H9 (cell line): ENCODE measurements at regions not wholly inside any gene's neighbourhood (a gene's known extent, or its start where the extent isn't known, plus 50 kb on each side); places are given as distances from the start of the nearest gene placed in this dataset.

ENCODE experiments used
- DNase-seq: peaks from one replicate; pipeline ENCODE4 v3.0.0-alpha.2; 2017
- H2AFZ ChIP-seq: one replicate; pipeline ENCODE4 v1.6.1; 2013; ENCODE audit warnings: mild to moderate bottlenecking, low read length, control low read depth, moderate library complexity
- H2AK5ac ChIP-seq: 2 replicates; pipeline ENCODE4 v1.6.1; 2013; ENCODE audit warnings: low read length, control low read depth, mixed read lengths; ENCODE audit not compliant: insufficient read length
- H2BK120ac ChIP-seq: one replicate; pipeline ENCODE4 v1.6.1; 2013; ENCODE audit warnings: low read depth, mild to moderate bottlenecking, low read length, control low read depth, inconsistent platforms; ENCODE audit not compliant: poor library complexity, severe bottlenecking
- H2BK12ac ChIP-seq: 2 replicates; pipeline ENCODE4 v1.6.1; 2013; ENCODE audit warnings: low read length, control low read depth, mixed read lengths, low read depth; ENCODE audit not compliant: insufficient read length
- H2BK15ac ChIP-seq: 2 replicates; pipeline ENCODE4 v1.6.1; 2013; ENCODE audit warnings: low read depth, low read length, control low read depth
- H2BK20ac ChIP-seq: one replicate; pipeline ENCODE4 v1.6.1; 2013; ENCODE audit warnings: low read depth, mild to moderate bottlenecking, low read length, control low read depth, inconsistent platforms; ENCODE audit not compliant: poor library complexity, severe bottlenecking
- H2BK5ac ChIP-seq: 2 replicates; pipeline ENCODE4 v1.6.1; 2013; ENCODE audit warnings: low read length, control low read depth, mixed read lengths; ENCODE audit not compliant: insufficient read length
- H3K14ac ChIP-seq: 2 replicates; pipeline ENCODE4 v1.6.1; 2013; ENCODE audit warnings: low read length, control low read depth; ENCODE audit not compliant: insufficient read depth
- H3K18ac ChIP-seq: 2 replicates; pipeline ENCODE4 v1.6.1; 2013; ENCODE audit warnings: low read depth, mild to moderate bottlenecking, mixed read lengths, low read length, control low read depth; ENCODE audit not compliant: insufficient read length
- H3K23ac ChIP-seq: 2 replicates; pipeline ENCODE4 v1.6.1; 2013; ENCODE audit warnings: low read length, control low read depth, mixed read lengths, low read depth; ENCODE audit not compliant: insufficient read length
- H3K23me2 ChIP-seq: 2 replicates; pipeline ENCODE4 v1.6.1; 2013; ENCODE audit warnings: low read depth, mild to moderate bottlenecking, mixed read lengths, low read length, control low read depth; ENCODE audit not compliant: insufficient read length, poor library complexity, severe bottlenecking
- H3K27ac ChIP-seq: 2 replicates; pipeline ENCODE4 v1.5.1; 2013; ENCODE audit warnings: low read length, control low read depth, mixed read lengths, low read depth; ENCODE audit not compliant: insufficient read length
- H3K27me3 ChIP-seq: 2 replicates; pipeline ENCODE4 v1.6.1; 2013; ENCODE audit warnings: low read length, control low read depth, inconsistent platforms; ENCODE audit not compliant: insufficient read depth
- H3K4ac ChIP-seq: 2 replicates; pipeline ENCODE4 v1.6.1; 2013; ENCODE audit warnings: low read depth, mild to moderate bottlenecking, control low read depth, inconsistent platforms, low read length, moderate library complexity
- H3K4me1 ChIP-seq: 2 replicates; pipeline ENCODE4 v1.6.1; 2013; ENCODE audit warnings: low read length, control low read depth, inconsistent platforms; ENCODE audit not compliant: insufficient read depth
- H3K4me2 ChIP-seq: 2 replicates; pipeline ENCODE4 v1.6.1; 2013; ENCODE audit warnings: low read length, control low read depth, mixed read lengths; ENCODE audit not compliant: insufficient read length, insufficient read depth
- H3K56ac ChIP-seq: 2 replicates; pipeline ENCODE4 v1.6.1; 2013; ENCODE audit warnings: low read depth, mild to moderate bottlenecking, mixed read lengths, low read length, control low read depth; ENCODE audit not compliant: insufficient read length
- H3K79me1 ChIP-seq: 2 replicates; pipeline ENCODE4 v1.6.1; 2013; ENCODE audit warnings: low read depth, mild to moderate bottlenecking, moderate library complexity, low read length, control low read depth, inconsistent platforms; ENCODE audit not compliant: insufficient read depth, poor library complexity, severe bottlenecking
- H3K79me2 ChIP-seq: 2 replicates; pipeline ENCODE4 v1.6.1; 2013; ENCODE audit warnings: low read length, control low read depth, inconsistent platforms; ENCODE audit not compliant: insufficient read depth
- H3K9ac ChIP-seq: 2 replicates; pipeline ENCODE4 v1.6.1; 2013; ENCODE audit warnings: low read length, control low read depth, mixed read lengths; ENCODE audit not compliant: insufficient read length; ENCODE audit errors: extremely low read depth
- H3K9me3 ChIP-seq: one replicate; pipeline ENCODE4 v1.6.1; 2013; ENCODE audit warnings: low read depth, low read length, inconsistent platforms; ENCODE audit not compliant: control insufficient read depth
- H3T11ph ChIP-seq: one replicate; pipeline ENCODE4 v1.6.1; 2013; ENCODE audit warnings: mild to moderate bottlenecking, low read length, control low read depth, inconsistent platforms
- H4K20me1 ChIP-seq: one replicate; pipeline ENCODE4 v1.6.1; 2013; ENCODE audit not compliant: control insufficient read depth, insufficient read length, insufficient read depth
- H4K5ac ChIP-seq: 2 replicates; pipeline ENCODE4 v1.6.1; 2013; ENCODE audit warnings: low read depth, mild to moderate bottlenecking, mixed read lengths, low read length, control low read depth; ENCODE audit not compliant: insufficient read length
- H4K8ac ChIP-seq: replicated peaks from 2 replicates; pipeline ENCODE4 v1.6.1; 2013; ENCODE audit warnings: low read length, control low read depth, mixed read lengths, low read depth; ENCODE audit not compliant: insufficient read length
- H4K91ac ChIP-seq: 2 replicates; pipeline ENCODE4 v1.6.1; 2013; ENCODE audit warnings: low read depth, mild to moderate bottlenecking, moderate library complexity, mixed read lengths, low read length, control low read depth; ENCODE audit not compliant: insufficient read length
- H3K27ac Mint-ChIP-seq, 3 experiments: 2 replicates in 2 of 3; 3 replicates in 1 of 3; pipeline ENCODE4 v1.8.0; 2020 to 2021; ENCODE audit warnings: mixed read lengths in 3 of 3, mild to moderate bottlenecking in 1 of 3, moderate library complexity in 1 of 3
- H3K27me3 Mint-ChIP-seq: 2 replicates; pipeline ENCODE4 v1.8.0; 2021; ENCODE audit warnings: low read depth, mild to moderate bottlenecking, moderate library complexity, mixed read lengths
- H3K36me3 Mint-ChIP-seq, 3 experiments: 2 replicates in 2 of 3; 3 replicates in 1 of 3; pipeline ENCODE4 v1.8.0; 2020 to 2021; ENCODE audit warnings: low read depth in 3 of 3, mixed read lengths in 3 of 3; ENCODE audit not compliant: insufficient read depth in 1 of 3
- H3K4me1 Mint-ChIP-seq, 2 experiments: 2 replicates each; pipeline ENCODE4 v1.8.0; 2020; ENCODE audit warnings: mixed read lengths in 2 of 2
- H3K4me3 Mint-ChIP-seq, 2 experiments: 2 replicates in 1 of 2; 3 replicates in 1 of 2; pipeline ENCODE4 v1.8.0; 2020 to 2021; ENCODE audit warnings: mild to moderate bottlenecking in 2 of 2, mixed read lengths in 2 of 2, moderate library complexity in 1 of 2
- H3K9me3 Mint-ChIP-seq, 2 experiments: 2 replicates in 1 of 2; 3 replicates in 1 of 2; pipeline ENCODE4 v1.8.0; 2020; ENCODE audit warnings: mild to moderate bottlenecking in 2 of 2, mixed read lengths in 2 of 2, moderate library complexity in 1 of 2
- WGBS: extraction: QIAGEN DNeasy Blood & Tissue Kit; methylation state at CpG from one replicate; pipeline ENCODE4 v1.1.7; 2013; ENCODE audit warnings: missing lambda C conversion rate, low lambda C conversion rate, mixed read lengths; ENCODE audit not compliant: insufficient read length; ENCODE audit errors: extremely low coverage; 5-methylcytosine and 5-hydroxymethylcytosine counted together
- TF ChIP-seq, protein P1 (sequence below): fragments of 200-600 bp; sonication (generic); conservative IDR thresholded peaks from 3 replicates; pipeline ENCODE4 v1.8.0; 2021; ENCODE audit warnings: antibody characterized with exemption, mild to moderate bottlenecking

GRCh38 chr14:89701211-89702043 is 253.1 kb downstream of the EFCAB11 start:
- no peaks in the 10 kb centered on the region for H4K20me1 ChIP-seq
- H3K14ac ChIP-seq: peak overlapping the region; percentile 69
- no peak overlapping the region for H4K8ac ChIP-seq
- H3K4me1 ChIP-seq: no peaks in the 10 kb centered on the region; the same call in 1 of the 2 replicates
- H3K23ac ChIP-seq: no peak overlapping the region
- no peak overlapping the region for H3K27ac Mint-ChIP-seq
- no peak overlapping the region for H3T11ph ChIP-seq
- H4K5ac ChIP-seq: no peak overlapping the region
- H2BK5ac ChIP-seq: no peak overlapping the region
- no peak overlapping the region for H2BK20ac ChIP-seq
- peaks cover 38% of the 10 kb centered on the region for H3K27me3 Mint-ChIP-seq
- no peak overlapping the region for H2AFZ ChIP-seq
- H2BK120ac ChIP-seq: no peak overlapping the region
- H3K79me1 ChIP-seq: no peaks in the 10 kb centered on the region
- H2BK12ac ChIP-seq: no peak overlapping the region
- no peaks in the 10 kb centered on the region for H3K9me3 ChIP-seq
- H3K9me3 Mint-ChIP-seq: peaks cover 27 to 29% of the 10 kb centered on the region in 2 experiments; a peak in 4 of 5 replicates
- H2AK5ac ChIP-seq: no peak overlapping the region
- H3K23me2 ChIP-seq: peaks cover 4% of the 10 kb centered on the region
- WGBS: no CpG with 5 or more reads among the region's 81 CpGs
- H3K4me3 Mint-ChIP-seq: peak overlapping the region; percentile 63 to 76
- H3K18ac ChIP-seq: peak overlapping the region; percentile 55
- H2BK15ac ChIP-seq: no peak overlapping the region
- peaks cover 13 to 18% of the 10 kb centered on the region in 2 experiments for H3K4me1 Mint-ChIP-seq
- H3K4ac ChIP-seq: no peak overlapping the region
- no peaks in the 10 kb centered on the region for H3K79me2 ChIP-seq
- H3K27ac ChIP-seq: no peak overlapping the region
- H3K4me2 ChIP-seq: peak overlapping the region; percentile 76
- no peak overlapping the region for H3K56ac ChIP-seq
- no peak overlapping the region for H3K9ac ChIP-seq
- peaks cover 0 to 15% (median 13%) of the 10 kb centered on the region in 3 experiments; a peak in 6 of 7 replicates for H3K36me3 Mint-ChIP-seq
- no peak overlapping the region for H4K91ac ChIP-seq
- DNase-seq: peak; percentile 90
- TF ChIP-seq, protein P1, sequence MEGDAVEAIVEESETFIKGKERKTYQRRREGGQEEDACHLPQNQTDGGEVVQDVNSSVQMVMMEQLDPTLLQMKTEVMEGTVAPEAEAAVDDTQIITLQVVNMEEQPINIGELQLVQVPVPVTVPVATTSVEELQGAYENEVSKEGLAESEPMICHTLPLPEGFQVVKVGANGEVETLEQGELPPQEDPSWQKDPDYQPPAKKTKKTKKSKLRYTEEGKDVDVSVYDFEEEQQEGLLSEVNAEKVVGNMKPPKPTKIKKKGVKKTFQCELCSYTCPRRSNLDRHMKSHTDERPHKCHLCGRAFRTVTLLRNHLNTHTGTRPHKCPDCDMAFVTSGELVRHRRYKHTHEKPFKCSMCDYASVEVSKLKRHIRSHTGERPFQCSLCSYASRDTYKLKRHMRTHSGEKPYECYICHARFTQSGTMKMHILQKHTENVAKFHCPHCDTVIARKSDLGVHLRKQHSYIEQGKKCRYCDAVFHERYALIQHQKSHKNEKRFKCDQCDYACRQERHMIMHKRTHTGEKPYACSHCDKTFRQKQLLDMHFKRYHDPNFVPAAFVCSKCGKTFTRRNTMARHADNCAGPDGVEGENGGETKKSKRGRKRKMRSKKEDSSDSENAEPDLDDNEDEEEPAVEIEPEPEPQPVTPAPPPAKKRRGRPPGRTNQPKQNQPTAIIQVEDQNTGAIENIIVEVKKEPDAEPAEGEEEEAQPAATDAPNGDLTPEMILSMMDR: no peak
- no peaks in the 10 kb centered on the region; the same call in 1 of the 2 replicates for H3K27me3 ChIP-seq
